Type B pancreatic cell (in vitro differentiated cells): ENCODE measurements at regions not wholly inside any gene's neighbourhood (a gene's known extent, or its start where the extent isn't known, plus 50 kb on each side); places are given as distances from the start of the nearest gene placed in this dataset.

Source experiments
- DNase-seq: peaks from one replicate; pipeline ENCODE4 v3.0.0; 2021; ENCODE audit warnings: mixed read lengths; ENCODE audit not compliant: unreplicated experiment; ENCODE audit errors: extremely low spot score
- H3K27ac Mint-ChIP-seq: 2 replicates; pipeline ENCODE4 v1.8.0; 2021; ENCODE audit warnings: mild to moderate bottlenecking, mixed read lengths
- H3K27me3 Mint-ChIP-seq: 2 replicates; pipeline ENCODE4 v1.8.0; 2021; ENCODE audit warnings: mixed read lengths
- H3K36me3 Mint-ChIP-seq: 2 replicates; pipeline ENCODE4 v1.8.0; 2021; ENCODE audit warnings: mixed read lengths
- H3K4me1 Mint-ChIP-seq: one replicate; pipeline ENCODE4 v1.8.0; 2021; ENCODE audit warnings: mixed read lengths; ENCODE audit not compliant: unreplicated experiment
- H3K4me3 Mint-ChIP-seq: 2 replicates; pipeline ENCODE4 v1.8.0; 2021; ENCODE audit warnings: mild to moderate bottlenecking, mixed read lengths
- H3K9me3 Mint-ChIP-seq: 2 replicates; pipeline ENCODE4 v1.8.0; 2021; ENCODE audit warnings: mixed read lengths
- CTCF ChIP-seq: fragments of 200-600 bp; sonication (generic); conservative IDR thresholded peaks from 2 replicates; pipeline ENCODE4 v1.5.0; 2021; ENCODE audit warnings: antibody characterized with exemption, mild to moderate bottlenecking

DNA sequence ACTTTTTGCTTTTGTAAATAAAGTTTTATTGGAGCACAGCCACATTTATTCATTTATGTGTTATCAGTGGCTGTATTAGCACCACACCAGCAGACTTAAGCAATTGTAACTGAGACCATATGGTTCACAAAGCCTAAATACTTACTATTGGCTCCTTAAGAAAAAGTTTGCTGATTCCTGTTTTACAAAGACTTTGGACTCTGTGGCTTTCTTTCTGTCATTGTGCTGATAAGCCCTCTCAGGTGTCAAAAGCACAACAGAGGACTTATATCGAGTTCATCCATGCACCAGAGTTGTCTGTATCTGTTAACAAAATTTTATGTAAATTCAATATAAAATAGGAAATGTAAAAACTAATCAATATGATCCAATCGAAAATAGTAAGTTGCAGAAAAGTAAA is 55.6 kb upstream of the PCSK5 start:
- H3K4me1 Mint-ChIP-seq: no peaks in the 10 kb centered on the region
- TF ChIP-seq CTCF: no peak
- H3K4me3 Mint-ChIP-seq: no peak overlapping the region
- no peak for DNase-seq
- H3K9me3 Mint-ChIP-seq: no peaks in the 10 kb centered on the region
- H3K27ac Mint-ChIP-seq: no peak overlapping the region
- no peaks in the 10 kb centered on the region for H3K36me3 Mint-ChIP-seq
- no peaks in the 10 kb centered on the region for H3K27me3 Mint-ChIP-seq
